Astrocyte (in vitro differentiated cells and primary cell): ENCODE measurements at regions not wholly inside any gene's neighbourhood (a gene's known extent, or its start where the extent isn't known, plus 50 kb on each side); places are given as distances from the start of the nearest gene placed in this dataset.

Source experiments
- DNase-seq: peaks from one replicate; pipeline ENCODE4 v3.0.0-alpha.2; 2010; ENCODE audit warnings: low read depth
- FAIRE-seq: peaks from 2 replicates; lab custom pipeline; 2011; peaks lifted over from hg19 to GRCh38; lab: Jason Lieb, UNC
- H2AFZ ChIP-seq: 2 replicates; pipeline ENCODE4 v1.6.0; 2012; ENCODE audit warnings: low read depth, low read length, inconsistent platforms
- H3K27ac ChIP-seq: 2 replicates; pipeline ENCODE4 v1.5.1; 2011; ENCODE audit warnings: low read depth, low read length, inconsistent platforms
- H3K27me3 ChIP-seq: 2 replicates; pipeline ENCODE4 v1.6.0; 2011; ENCODE audit warnings: low read length, inconsistent platforms; ENCODE audit not compliant: insufficient read depth
- H3K36me3 ChIP-seq: 2 replicates; pipeline ENCODE4 v1.5.1; 2011; ENCODE audit warnings: low read length, inconsistent platforms; ENCODE audit not compliant: insufficient read depth
- H3K4me1 ChIP-seq: 2 replicates; pipeline ENCODE4 v1.5.1; 2011; ENCODE audit warnings: low read length, inconsistent platforms; ENCODE audit not compliant: insufficient read depth
- H3K4me2 ChIP-seq: 2 replicates; pipeline ENCODE4 v1.6.0; 2012; ENCODE audit warnings: low read length, inconsistent platforms
- H3K4me3 ChIP-seq: 2 replicates; pipeline ENCODE4 v1.5.1; 2011; ENCODE audit warnings: low read depth, mild to moderate bottlenecking, low read length, inconsistent platforms; ENCODE audit not compliant: insufficient read depth
- H3K79me2 ChIP-seq: 2 replicates; pipeline ENCODE4 v1.6.0; 2012; ENCODE audit warnings: mild to moderate bottlenecking, low read length, inconsistent platforms; ENCODE audit not compliant: insufficient read depth
- H3K9ac ChIP-seq: 2 replicates; pipeline ENCODE4 v1.6.0; 2012; ENCODE audit warnings: mild to moderate bottlenecking, low read length, inconsistent platforms
- H3K9me3 ChIP-seq: 2 replicates; pipeline ENCODE4 v1.5.1; 2012; ENCODE audit warnings: low read depth, mild to moderate bottlenecking, low read length, inconsistent platforms; ENCODE audit not compliant: insufficient read depth
- H4K20me1 ChIP-seq: 2 replicates; pipeline ENCODE4 v1.6.0; 2012; ENCODE audit warnings: low read length, inconsistent platforms; ENCODE audit not compliant: insufficient read depth
- H3K27ac Mint-ChIP-seq: one replicate; pipeline ENCODE4 v1.8.0; 2021; ENCODE audit warnings: mild to moderate bottlenecking, mixed read lengths; ENCODE audit not compliant: unreplicated experiment
- H3K27me3 Mint-ChIP-seq: one replicate; pipeline ENCODE4 v1.8.0; 2021; ENCODE audit warnings: low read depth, mixed read lengths; ENCODE audit not compliant: unreplicated experiment
- H3K36me3 Mint-ChIP-seq: one replicate; pipeline ENCODE4 v1.8.0; 2021; ENCODE audit warnings: low read depth, mixed read lengths; ENCODE audit not compliant: unreplicated experiment
- H3K4me1 Mint-ChIP-seq: one replicate; pipeline ENCODE4 v1.8.0; 2021; ENCODE audit warnings: low read depth, mixed read lengths; ENCODE audit not compliant: unreplicated experiment
- H3K4me3 Mint-ChIP-seq: one replicate; pipeline ENCODE4 v1.8.0; 2021; ENCODE audit warnings: mild to moderate bottlenecking, moderate library complexity, mixed read lengths; ENCODE audit not compliant: unreplicated experiment
- H3K9me3 Mint-ChIP-seq: one replicate; pipeline ENCODE4 v1.8.0; 2021; ENCODE audit warnings: mild to moderate bottlenecking, mixed read lengths; ENCODE audit not compliant: unreplicated experiment
- CTCF ChIP-seq: IDR thresholded peaks from 2 replicates; pipeline ENCODE4 v1.5.1; 2011; ENCODE audit warnings: low read depth, mild to moderate bottlenecking, inconsistent platforms, low read length, moderate library complexity; ENCODE audit not compliant: insufficient read depth
- EZH2 ChIP-seq: IDR thresholded peaks from 2 replicates; pipeline ENCODE4 v1.6.1; 2012; ENCODE audit warnings: mild to moderate bottlenecking, low read length, inconsistent platforms; ENCODE audit not compliant: insufficient read depth

DNA sequence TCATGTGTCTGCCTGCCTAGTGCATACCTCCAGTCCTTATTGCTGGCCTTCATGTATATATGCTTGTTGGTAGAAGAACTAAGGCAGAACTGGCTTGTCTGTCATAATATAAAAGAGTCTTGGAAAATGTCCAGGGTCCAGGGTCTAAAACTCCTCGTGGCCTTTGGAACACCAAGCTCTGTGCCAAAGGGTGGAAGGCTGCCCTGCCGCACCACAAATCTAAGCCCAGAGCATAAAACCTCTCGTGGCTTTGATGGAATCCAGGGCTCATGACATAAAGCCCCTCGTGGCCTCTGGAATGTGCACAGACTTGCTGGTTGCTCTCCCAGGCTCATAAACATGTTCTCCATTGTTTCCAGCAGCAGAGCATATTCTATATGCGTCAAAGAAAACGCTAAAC lies 107.9 kb downstream of the BBS10 start:
- H3K4me1 ChIP-seq: peaks cover 31% of the 10 kb centered on the region

DNA sequence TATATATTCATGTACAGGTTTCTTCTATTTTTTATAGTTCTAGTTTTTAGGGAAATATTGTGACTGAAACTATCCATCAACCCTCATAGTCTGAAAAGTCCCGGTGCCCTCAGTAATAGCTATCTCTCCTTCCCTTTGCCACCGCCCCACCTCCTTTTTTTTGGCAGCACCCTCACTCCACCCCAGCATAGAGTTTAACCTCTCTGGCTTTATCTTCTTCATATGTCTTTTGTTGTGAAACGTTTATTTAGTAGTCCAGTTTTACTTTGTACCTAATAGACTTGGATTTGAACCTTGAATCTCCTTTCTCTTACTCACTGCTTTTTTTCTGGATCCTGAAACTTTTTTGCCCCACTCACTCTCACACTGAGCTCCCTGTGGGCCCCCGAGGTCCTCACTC lies 109.5 kb downstream of the BBS10 start:
- no peak overlapping the region for H3K4me3 Mint-ChIP-seq
- H3K27ac Mint-ChIP-seq: no peak overlapping the region
- Histone ChIP-seq H2AFZ (no peak overlapping the region), H3K4me3 (no peak overlapping the region), H3K9me3 (no peaks in the 10 kb centered on the region), H3K27ac (peak overlapping the region; percentile 1), H3K9ac (no peak overlapping the region), H3K27me3 (no peaks in the 10 kb centered on the region), H3K79me2 (no peaks in the 10 kb centered on the region), H3K4me2 (no peak overlapping the region), H3K4me1 (peaks cover 31% of the 10 kb centered on the region), H4K20me1 (no peaks in the 10 kb centered on the region), H3K36me3 (no peaks in the 10 kb centered on the region)
- H3K27me3 Mint-ChIP-seq: no peaks in the 10 kb centered on the region
- TF ChIP-seq EZH2: no peak
- no peak for TF ChIP-seq CTCF
- no peak for FAIRE-seq
- DNase-seq: no peak
- peaks cover 4% of the 10 kb centered on the region for H3K9me3 Mint-ChIP-seq
- H3K36me3 Mint-ChIP-seq: no peaks in the 10 kb centered on the region
- peaks cover 16% of the 10 kb centered on the region for H3K4me1 Mint-ChIP-seq

More for the DNA sequence above, 107.9 kb downstream of the BBS10 start:
- Mint-ChIP-seq H3K4me1 (peaks cover 16% of the 10 kb centered on the region), H3K9me3 (peaks cover 4% of the 10 kb centered on the region), H3K27me3 (no peaks in the 10 kb centered on the region), H3K36me3 (no peaks in the 10 kb centered on the region), H3K27ac (no peak overlapping the region), H3K4me3 (no peak overlapping the region)
- Histone ChIP-seq H3K36me3 (no peaks in the 10 kb centered on the region), H3K4me3 (no peak overlapping the region), H3K9me3 (no peaks in the 10 kb centered on the region), H3K27ac (no peak overlapping the region), H3K4me2 (no peak overlapping the region), H4K20me1 (no peaks in the 10 kb centered on the region), H3K79me2 (no peaks in the 10 kb centered on the region), H2AFZ (no peak overlapping the region), H3K9ac (no peak overlapping the region), H3K27me3 (no peaks in the 10 kb centered on the region)
- TF ChIP-seq EZH2 (no peak), CTCF (no peak)
- DNase-seq (no peak), FAIRE-seq (no peak)

- FAIRE-seq (no peak), DNase-seq (no peak)
- peaks cover 27% of the 10 kb centered on the region for H3K4me1 ChIP-seq
- Mint-ChIP-seq H3K9me3 (peaks cover 4% of the 10 kb centered on the region), H3K27me3 (no peaks in the 10 kb centered on the region), H3K4me1 (peaks cover 16% of the 10 kb centered on the region), H3K36me3 (no peaks in the 10 kb centered on the region), H3K4me3 (no peak overlapping the region), H3K27ac (peak overlapping the region; percentile 74)
- no peaks in the 10 kb centered on the region for H3K27me3 ChIP-seq
- no peak overlapping the region for H3K4me3 ChIP-seq
- no peaks in the 10 kb centered on the region for H3K79me2 ChIP-seq
- peak overlapping the region; percentile 56 for H3K27ac ChIP-seq
- no peaks in the 10 kb centered on the region for H4K20me1 ChIP-seq
- H3K9ac ChIP-seq: peak overlapping the region; percentile 43
- no peak overlapping the region for H2AFZ ChIP-seq
- no peaks in the 10 kb centered on the region for H3K36me3 ChIP-seq
- no peaks in the 10 kb centered on the region for H3K9me3 ChIP-seq
- peak overlapping the region; percentile 63 for H3K4me2 ChIP-seq
- no peak for TF ChIP-seq EZH2
- no peak for TF ChIP-seq CTCF
Observed at GRCh38 chr12:76237086-76237701, 111.0 kb downstream of the BBS10 start.
